Thoracic aorta (tissue), 2 donors: ENCODE measurements at regions not wholly inside any gene's neighbourhood (a gene's known extent, or its start where the extent isn't known, plus 50 kb on each side); places are given as distances from the start of the nearest gene placed in this dataset.

Experiments used
- ATAC-seq: fragments of 150-250 bp; one replicate; pipeline ENCODE4 v1.8.0; 2017; ENCODE audit warnings: low read depth; ENCODE audit not compliant: insufficient number of reproducible peaks, low FRiP score
- DNase-seq: peaks from one replicate; pipeline ENCODE4 v3.0.0-alpha.2; 2020; ENCODE audit warnings: low spot score
- H3K27ac ChIP-seq, 2 donors: fragments of 200-600 bp; sonication (generic); 1 replicate in 1 of 2; 2 replicates in 1 of 2; pipeline ENCODE4 v1.5.1; 2016; ENCODE audit warnings: mild to moderate bottlenecking in 2 of 2, moderate library complexity in 2 of 2
- H3K27me3 ChIP-seq: fragments of 200-600 bp; sonication (generic); replicated peaks from 2 replicates; pipeline ENCODE4 v1.6.0; 2016; ENCODE audit warnings: mild to moderate bottlenecking; ENCODE audit not compliant: insufficient read depth
- H3K36me3 ChIP-seq: fragments of 200-600 bp; sonication (generic); one replicate; pipeline ENCODE4 v1.5.1; 2016
- H3K4me1 ChIP-seq, 2 donors: fragments of 200-600 bp; sonication (generic); 1 replicate in 1 of 2; 2 replicates in 1 of 2; pipeline versions ENCODE4 v1.5.1 to v1.6.0; 2016; ENCODE audit warnings: low read depth in 2 of 2, mild to moderate bottlenecking in 1 of 2; ENCODE audit not compliant: control insufficient read depth in 1 of 2
- H3K4me3 ChIP-seq: fragments of 200-600 bp; sonication (generic); 2 replicates; pipeline ENCODE4 v1.5.1; 2016; ENCODE audit warnings: mild to moderate bottlenecking
- H3K9me3 ChIP-seq: fragments of 200-600 bp; sonication (generic); 2 replicates; pipeline ENCODE4 v1.5.1; 2016
- TF ChIP-seq, protein P1 (sequence below): fragments of 200-600 bp; sonication (generic); IDR thresholded peaks from one replicate; pipeline ENCODE4 v1.5.1; 2019; ENCODE audit warnings: antibody characterized with exemption

DNA sequence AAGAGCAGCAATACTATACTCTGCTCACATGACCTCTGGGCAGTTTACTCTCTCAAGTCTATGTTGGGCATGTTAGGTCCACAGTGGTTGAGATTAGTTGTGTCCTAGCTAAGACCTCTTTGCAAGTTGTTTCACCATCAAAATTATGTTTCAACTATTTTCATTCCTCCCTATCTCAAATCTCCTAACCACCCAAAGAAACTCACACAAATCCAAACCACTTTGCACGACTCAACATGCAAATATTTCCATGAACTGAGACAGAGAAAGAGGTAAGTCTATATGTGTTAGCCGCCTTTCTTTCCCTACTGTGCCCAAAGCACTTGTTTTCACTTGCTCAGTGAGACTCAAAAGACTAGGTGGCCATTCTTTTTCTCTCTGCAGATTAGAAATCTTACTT, 546.8 kb downstream of the TNS1 start:
- DNase-seq = no peak
- Histone ChIP-seq H3K9me3 (no peaks in the 10 kb centered on the region), H3K27me3 (no peaks in the 10 kb centered on the region), H3K4me3 (no peak overlapping the region), H3K27ac (no peak overlapping the region), H3K4me1 (peaks cover 0 to 3% of the 10 kb centered on the region in 2 donors), H3K36me3 (no peaks in the 10 kb centered on the region)
- TF ChIP-seq, protein P1, sequence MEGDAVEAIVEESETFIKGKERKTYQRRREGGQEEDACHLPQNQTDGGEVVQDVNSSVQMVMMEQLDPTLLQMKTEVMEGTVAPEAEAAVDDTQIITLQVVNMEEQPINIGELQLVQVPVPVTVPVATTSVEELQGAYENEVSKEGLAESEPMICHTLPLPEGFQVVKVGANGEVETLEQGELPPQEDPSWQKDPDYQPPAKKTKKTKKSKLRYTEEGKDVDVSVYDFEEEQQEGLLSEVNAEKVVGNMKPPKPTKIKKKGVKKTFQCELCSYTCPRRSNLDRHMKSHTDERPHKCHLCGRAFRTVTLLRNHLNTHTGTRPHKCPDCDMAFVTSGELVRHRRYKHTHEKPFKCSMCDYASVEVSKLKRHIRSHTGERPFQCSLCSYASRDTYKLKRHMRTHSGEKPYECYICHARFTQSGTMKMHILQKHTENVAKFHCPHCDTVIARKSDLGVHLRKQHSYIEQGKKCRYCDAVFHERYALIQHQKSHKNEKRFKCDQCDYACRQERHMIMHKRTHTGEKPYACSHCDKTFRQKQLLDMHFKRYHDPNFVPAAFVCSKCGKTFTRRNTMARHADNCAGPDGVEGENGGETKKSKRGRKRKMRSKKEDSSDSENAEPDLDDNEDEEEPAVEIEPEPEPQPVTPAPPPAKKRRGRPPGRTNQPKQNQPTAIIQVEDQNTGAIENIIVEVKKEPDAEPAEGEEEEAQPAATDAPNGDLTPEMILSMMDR = no peak
- ATAC-seq = no peak

DNA sequence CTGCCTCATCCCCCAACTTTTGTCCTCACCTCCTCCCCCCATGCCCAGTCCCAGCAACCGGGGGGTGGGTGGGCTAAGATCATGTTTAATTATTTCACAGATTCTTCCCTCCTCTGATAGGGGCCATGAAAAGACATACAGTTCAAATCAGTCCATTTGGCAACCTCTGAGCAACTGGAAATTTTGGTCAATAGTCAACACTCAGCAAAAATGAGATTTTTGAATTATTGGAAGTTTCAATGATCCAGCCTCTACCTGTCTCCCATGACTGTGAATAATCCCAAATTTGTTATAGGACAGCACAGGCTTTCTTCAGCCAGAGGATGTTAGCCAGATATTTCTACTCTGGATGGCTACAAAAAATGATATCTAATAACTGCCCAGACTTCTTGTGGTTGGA, 549.9 kb downstream of the TNS1 start:
- DNase-seq (no peak), ATAC-seq (no peak)
- Histone ChIP-seq H3K4me3 (no peak overlapping the region), H3K36me3 (no peaks in the 10 kb centered on the region), H3K27ac (no peak overlapping the region), H3K27me3 (no peaks in the 10 kb centered on the region), H3K9me3 (no peaks in the 10 kb centered on the region), H3K4me1 (peaks cover 0 to 3% of the 10 kb centered on the region in 2 donors)
- TF ChIP-seq, protein P1 = no peak

DNA sequence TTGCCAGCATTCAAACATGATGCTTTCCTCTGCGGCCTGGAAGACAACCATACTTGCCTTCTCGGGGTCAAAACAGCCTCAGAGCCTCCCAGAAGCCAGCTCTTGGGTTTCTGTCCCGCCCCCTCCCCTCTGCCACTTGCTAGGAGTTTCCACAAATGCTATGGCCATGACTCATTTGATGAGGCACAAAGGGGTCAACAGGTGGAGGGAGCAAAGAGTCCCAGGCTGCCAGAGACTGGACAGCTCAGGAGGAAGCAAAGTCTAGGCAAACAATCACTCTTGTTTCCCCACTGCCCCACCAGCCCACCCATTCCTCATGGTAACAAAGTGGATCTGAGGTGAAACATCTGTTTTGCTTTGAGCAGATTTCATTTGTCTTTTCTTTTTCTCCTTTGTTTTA, 551.1 kb downstream of the TNS1 start:
- Histone ChIP-seq H3K4me1 (peaks cover 0 to 3% of the 10 kb centered on the region in 2 donors), H3K9me3 (no peaks in the 10 kb centered on the region), H3K27me3 (no peaks in the 10 kb centered on the region), H3K36me3 (no peaks in the 10 kb centered on the region), H3K4me3 (no peak overlapping the region), H3K27ac (no peak overlapping the region)
- DNase-seq (no peak), ATAC-seq (no peak)
- TF ChIP-seq, protein P1 = no peak

DNA sequence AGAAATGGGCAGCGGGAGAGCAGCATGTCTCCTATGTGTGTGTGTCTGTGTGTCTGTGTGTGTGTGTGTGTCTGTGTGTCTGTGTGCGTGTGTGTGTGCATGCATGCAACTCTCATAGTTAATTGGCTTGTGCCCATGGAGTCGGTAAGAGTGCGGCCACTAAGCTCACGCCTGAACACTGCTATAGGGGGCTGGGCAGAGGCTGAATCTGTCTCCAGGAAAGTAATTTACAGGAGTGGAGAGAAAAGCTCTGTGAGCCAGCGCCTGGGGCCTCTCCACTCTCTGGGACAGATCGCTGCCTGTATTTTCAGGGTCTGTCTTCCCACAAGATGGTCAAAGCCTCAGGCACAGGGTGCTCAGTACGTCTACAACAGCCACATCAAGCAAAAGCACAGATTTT, 553.4 kb downstream of the TNS1 start:
- no peaks in the 10 kb centered on the region for H3K27me3 ChIP-seq
- ATAC-seq (no peak), DNase-seq (no peak)
- no peaks in the 10 kb centered on the region for H3K36me3 ChIP-seq
- peaks cover 0 to 3% of the 10 kb centered on the region in 2 donors for H3K4me1 ChIP-seq
- TF ChIP-seq, protein P1 = no peak
- H3K27ac ChIP-seq = no peak overlapping the region
- H3K9me3 ChIP-seq = no peaks in the 10 kb centered on the region
- no peak overlapping the region for H3K4me3 ChIP-seq

- DNase-seq = no peak
- H3K27ac ChIP-seq = no peak overlapping the region
- no peak overlapping the region for H3K4me3 ChIP-seq
- H3K27me3 ChIP-seq = no peaks in the 10 kb centered on the region
- no peaks in the 10 kb centered on the region for H3K9me3 ChIP-seq
- peaks cover 0 to 3% of the 10 kb centered on the region in 2 donors for H3K4me1 ChIP-seq
- ATAC-seq = no peak
- TF ChIP-seq, protein P1 = no peak
- H3K36me3 ChIP-seq = no peaks in the 10 kb centered on the region
Observed at GRCh38 chr2:217448860-217449259, 553.9 kb downstream of the TNS1 start.
